C4-2B (cell line): ENCODE measurements at regions not wholly inside any gene's neighbourhood (a gene's known extent, or its start where the extent isn't known, plus 50 kb on each side); places are given as distances from the start of the nearest gene placed in this dataset.

Experiments used
- CTCF ChIP-seq: fragments of 450-650 bp; conservative IDR thresholded peaks from 2 replicates; pipeline ENCODE4 v1.5.1; 2017; ENCODE audit warnings: mild to moderate bottlenecking
- ZFX ChIP-seq: fragments of 450-650 bp; IDR thresholded peaks from 2 replicates; pipeline ENCODE4 v1.6.1; 2017

GRCh38 chr20:12055161-12055560 lies 137.5 kb downstream of the BTBD3 start:
- no peak for TF ChIP-seq CTCF
- TF ChIP-seq ZFX = no peak
